ENCODE measurements at regions not wholly inside any gene's neighbourhood (a gene's known extent, or its start where the extent isn't known, plus 50 kb on each side); places are given as distances from the start of the nearest gene placed in this dataset.
A peak's percentile ranks its signal among the peaks of the same experiment; 100 is the strongest.

DNA sequence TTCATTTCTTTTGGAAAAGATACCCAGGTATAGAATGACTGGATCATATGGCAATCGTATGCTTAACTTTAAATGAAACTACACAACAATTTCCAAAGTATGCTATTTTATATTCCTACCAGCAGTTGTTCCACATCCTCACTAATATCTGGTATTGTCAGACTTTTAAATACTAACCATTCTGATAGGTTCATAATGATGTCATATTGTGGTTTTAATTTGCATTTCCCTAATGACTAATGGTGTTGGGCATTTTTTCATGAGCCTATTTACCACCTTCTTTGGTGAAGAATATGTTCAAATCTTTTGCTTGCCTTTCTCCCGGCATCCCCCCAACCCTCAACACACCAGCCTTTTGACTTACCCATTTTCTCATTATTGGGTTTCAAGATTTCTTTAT, 96.2 kb upstream of the HMGN3 start:
- H3K4me1 Mint-ChIP-seq: no peaks in the 10 kb centered on the region
- no peak overlapping the region for H3K4me3 Mint-ChIP-seq
- TF ChIP-seq, protein P1, sequence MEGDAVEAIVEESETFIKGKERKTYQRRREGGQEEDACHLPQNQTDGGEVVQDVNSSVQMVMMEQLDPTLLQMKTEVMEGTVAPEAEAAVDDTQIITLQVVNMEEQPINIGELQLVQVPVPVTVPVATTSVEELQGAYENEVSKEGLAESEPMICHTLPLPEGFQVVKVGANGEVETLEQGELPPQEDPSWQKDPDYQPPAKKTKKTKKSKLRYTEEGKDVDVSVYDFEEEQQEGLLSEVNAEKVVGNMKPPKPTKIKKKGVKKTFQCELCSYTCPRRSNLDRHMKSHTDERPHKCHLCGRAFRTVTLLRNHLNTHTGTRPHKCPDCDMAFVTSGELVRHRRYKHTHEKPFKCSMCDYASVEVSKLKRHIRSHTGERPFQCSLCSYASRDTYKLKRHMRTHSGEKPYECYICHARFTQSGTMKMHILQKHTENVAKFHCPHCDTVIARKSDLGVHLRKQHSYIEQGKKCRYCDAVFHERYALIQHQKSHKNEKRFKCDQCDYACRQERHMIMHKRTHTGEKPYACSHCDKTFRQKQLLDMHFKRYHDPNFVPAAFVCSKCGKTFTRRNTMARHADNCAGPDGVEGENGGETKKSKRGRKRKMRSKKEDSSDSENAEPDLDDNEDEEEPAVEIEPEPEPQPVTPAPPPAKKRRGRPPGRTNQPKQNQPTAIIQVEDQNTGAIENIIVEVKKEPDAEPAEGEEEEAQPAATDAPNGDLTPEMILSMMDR (IDR thresholded peaks at IDR 0.05; ENCODE audit: unreplicated experiment in 3 of 3): no peak
- H3K36me3 Mint-ChIP-seq (ENCODE audit: low read depth): no peaks in the 10 kb centered on the region
- peaks cover 9% of the 10 kb centered on the region for H3K9me3 Mint-ChIP-seq
- no peaks in the 10 kb centered on the region for H3K27me3 Mint-ChIP-seq (ENCODE audit: low read depth)
- H3K27ac Mint-ChIP-seq: no peak overlapping the region

DNA sequence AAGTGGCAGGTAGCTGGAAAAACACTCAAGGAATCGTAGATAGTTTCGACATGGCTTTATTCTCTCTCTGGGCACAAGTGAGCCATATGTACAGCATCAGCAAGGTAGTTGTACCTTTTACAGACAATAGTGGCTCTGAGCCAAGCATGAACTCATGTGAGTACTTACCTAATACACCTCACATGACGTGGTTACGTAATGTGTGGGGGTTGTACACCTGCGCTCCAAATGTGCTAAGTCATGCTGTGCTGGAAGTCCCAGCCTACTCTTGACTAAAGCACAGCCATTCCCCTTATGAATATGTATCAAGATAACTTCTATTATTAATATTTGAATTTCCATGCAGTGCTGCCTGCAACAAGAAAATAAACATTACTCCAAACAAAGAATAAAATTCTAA, 78.8 kb upstream of the HMGN3 start:
- Mint-ChIP-seq H3K4me1 (peaks cover 4% of the 10 kb centered on the region), H3K27me3 (ENCODE audit: low read depth) (no peaks in the 10 kb centered on the region), H3K36me3 (ENCODE audit: low read depth) (no peaks in the 10 kb centered on the region), H3K9me3 (no peaks in the 10 kb centered on the region), H3K27ac (no peak overlapping the region), H3K4me3 (no peak overlapping the region)
- TF ChIP-seq, protein P1 (IDR thresholded peaks at IDR 0.05; ENCODE audit: unreplicated experiment in 3 of 3): no peak

DNA sequence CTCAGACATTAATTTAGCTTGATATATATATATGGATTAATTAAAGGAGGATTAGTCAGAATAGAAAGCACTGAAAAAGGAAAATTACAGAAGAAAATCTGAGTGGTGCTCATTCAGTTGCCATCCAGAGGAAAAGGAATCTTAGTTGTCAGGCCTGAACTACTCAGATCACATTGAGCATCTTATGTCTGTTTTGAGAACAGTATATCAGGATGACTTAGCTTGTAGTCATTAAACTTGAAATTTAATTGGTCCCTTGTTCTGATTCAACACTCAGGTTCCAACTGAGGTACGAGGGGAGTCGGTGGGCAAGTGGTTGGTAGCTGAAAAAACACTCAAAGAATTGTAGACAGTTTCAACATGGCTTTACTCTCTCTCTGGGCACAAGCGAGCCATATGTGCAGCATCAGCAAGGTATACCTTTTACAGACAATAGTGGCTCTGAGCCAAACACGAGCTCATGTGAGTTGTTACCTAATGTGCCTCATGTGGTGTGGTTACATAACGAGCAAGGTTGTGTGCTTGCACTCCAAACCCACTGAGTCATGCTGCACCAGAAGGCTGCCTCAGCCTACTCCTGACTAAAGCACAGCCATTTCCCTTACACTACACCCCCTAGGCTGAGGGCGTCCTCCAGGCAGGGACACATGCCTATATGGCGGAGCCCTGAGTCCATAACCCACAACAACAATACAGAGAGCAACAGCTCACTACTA, 73.0 kb upstream of the HMGN3 start:
- Mint-ChIP-seq H3K9me3 (no peaks in the 10 kb centered on the region), H3K27me3 (ENCODE audit: low read depth) (no peaks in the 10 kb centered on the region), H3K36me3 (ENCODE audit: low read depth) (no peaks in the 10 kb centered on the region), H3K4me3 (no peak overlapping the region), H3K27ac (no peak overlapping the region), H3K4me1 (no peaks in the 10 kb centered on the region)
- TF ChIP-seq, protein P1 (IDR thresholded peaks at IDR 0.05; ENCODE audit: unreplicated experiment in 3 of 3): no peak

DNA sequence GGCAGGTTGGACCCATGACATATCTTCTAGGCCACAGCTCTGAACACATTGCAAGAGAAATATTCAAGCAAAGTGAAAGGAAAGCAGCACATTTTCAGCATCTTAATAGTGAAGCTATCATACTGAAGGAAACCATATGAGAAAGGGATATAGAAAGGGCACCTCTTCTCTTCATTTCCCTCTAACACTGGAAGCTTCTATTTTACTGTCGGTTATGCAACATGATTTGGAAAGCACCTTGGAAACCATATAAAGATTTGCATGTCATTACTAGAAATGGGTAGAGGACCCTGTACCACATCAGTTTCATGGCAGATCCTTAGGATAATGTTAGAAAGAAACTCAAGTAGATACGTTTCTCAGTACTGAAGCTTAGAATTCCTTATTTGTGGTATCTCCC, 70.5 kb upstream of the HMGN3 start:
- Mint-ChIP-seq H3K4me3 (no peak overlapping the region), H3K4me1 (no peaks in the 10 kb centered on the region), H3K27me3 (ENCODE audit: low read depth) (no peaks in the 10 kb centered on the region), H3K36me3 (ENCODE audit: low read depth) (no peaks in the 10 kb centered on the region), H3K9me3 (no peaks in the 10 kb centered on the region), H3K27ac (no peak overlapping the region)
- TF ChIP-seq, protein P1 (IDR thresholded peaks at IDR 0.05; ENCODE audit: unreplicated experiment in 3 of 3): no peak

DNA sequence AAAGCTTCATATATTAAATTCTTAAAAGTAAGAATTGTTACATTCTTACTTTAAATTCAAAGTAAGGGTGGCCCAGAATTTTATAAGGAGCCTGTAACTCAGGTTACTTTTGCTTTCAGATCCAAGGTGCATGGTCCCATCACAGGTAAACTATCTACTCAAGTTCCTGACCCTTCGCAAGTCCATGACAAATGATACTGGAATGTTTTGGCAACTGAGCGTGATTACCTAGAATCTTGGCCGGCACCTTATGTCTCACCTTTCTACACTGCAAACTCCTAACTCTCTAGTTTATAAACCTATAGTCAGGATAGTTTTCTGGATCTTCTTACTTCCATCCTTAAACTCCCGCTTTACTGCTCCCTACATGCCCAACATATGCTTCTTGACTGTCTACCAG, 67.9 kb upstream of the HMGN3 start:
- Mint-ChIP-seq H3K4me3 (no peak overlapping the region), H3K27ac (no peak overlapping the region), H3K9me3 (no peaks in the 10 kb centered on the region), H3K27me3 (ENCODE audit: low read depth) (no peaks in the 10 kb centered on the region), H3K36me3 (ENCODE audit: low read depth) (no peaks in the 10 kb centered on the region), H3K4me1 (no peaks in the 10 kb centered on the region)
- TF ChIP-seq, protein P1 (IDR thresholded peaks at IDR 0.05; ENCODE audit: unreplicated experiment in 3 of 3): no peak

DNA sequence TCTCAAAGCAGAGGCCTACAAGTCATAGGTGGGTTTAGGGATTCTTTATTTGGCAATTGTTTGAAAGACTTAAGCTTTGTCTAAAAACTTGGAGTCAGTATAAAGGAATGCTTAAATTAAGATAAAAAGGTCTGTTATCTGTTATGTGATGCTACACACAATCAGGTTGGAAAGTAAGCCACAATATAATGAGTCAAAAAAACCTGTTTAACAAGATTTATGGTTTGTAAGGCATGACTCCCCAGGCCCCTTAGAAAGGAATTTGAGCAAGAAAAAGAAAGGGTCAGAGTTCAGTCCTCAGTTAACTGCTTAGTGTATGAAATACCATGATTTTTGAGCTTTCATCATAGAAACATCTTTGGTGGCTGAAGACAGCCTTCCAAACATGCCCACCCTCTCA, 66.8 kb upstream of the HMGN3 start:
- no peaks in the 10 kb centered on the region for H3K27me3 Mint-ChIP-seq (ENCODE audit: low read depth)
- H3K27ac Mint-ChIP-seq: peak overlapping the region in 1 of 3 experiments; percentile 13
- H3K4me3 Mint-ChIP-seq: no peak overlapping the region
- TF ChIP-seq, protein P1 (IDR thresholded peaks at IDR 0.05; ENCODE audit: unreplicated experiment in 3 of 3): no peak
- H3K36me3 Mint-ChIP-seq (ENCODE audit: low read depth): no peaks in the 10 kb centered on the region
- H3K9me3 Mint-ChIP-seq: no peaks in the 10 kb centered on the region
- no peaks in the 10 kb centered on the region for H3K4me1 Mint-ChIP-seq

Data from nephron (organoid).